ENCODE measurements at regions not wholly inside any gene's neighbourhood (a gene's known extent, or its start where the extent isn't known, plus 50 kb on each side); places are given as distances from the start of the nearest gene placed in this dataset.

- TF ChIP-seq ZNF645 (tag by site-specific recombination; IDR thresholded peaks at IDR 0.05) (no peak), ZIC2 (tag by site-specific recombination; IDR thresholded peaks at IDR 0.05) (no peak), IKZF3 (tag by site-specific recombination; IDR thresholded peaks at IDR 0.05) (no peak), ZSCAN16 (tag by site-specific recombination; IDR thresholded peaks at IDR 0.05) (no peak), ZNF121 (tag by site-specific recombination; IDR thresholded peaks at IDR 0.05) (no peak), ZNF335 (tag by site-specific recombination; conservative IDR thresholded peaks at IDR 0.05) (no peak), ZNF366 (tag by site-specific recombination; conservative IDR thresholded peaks at IDR 0.05) (no peak), ZNF530 (tag by site-specific recombination; IDR thresholded peaks at IDR 0.05; ENCODE audit: low read depth) (no peak), ZNF560 (tag by site-specific recombination; IDR thresholded peaks at IDR 0.05; ENCODE audit: borderline replicate concordance) (no peak), ZNF596 (tag by site-specific recombination; IDR thresholded peaks at IDR 0.05) (no peak), ZNF677 (tag by site-specific recombination; IDR thresholded peaks at IDR 0.05) (no peak), ZNF157 (tag by site-specific recombination; IDR thresholded peaks at IDR 0.05) (no peak), KLF17 (tag by site-specific recombination; IDR thresholded peaks at IDR 0.05) (no peak), MZF1 (tag by site-specific recombination; IDR thresholded peaks at IDR 0.05; ENCODE audit: borderline replicate concordance) (no peak)
- no peaks in the 10 kb centered on the region for H3K4me1 ChIP-seq (ENCODE audit: control insufficient read depth, insufficient read depth, low read length)
- ChIA-PET CTCF (no interaction called here), POLR2A (no interaction called here)
- no peak overlapping the region for H3K4me3 ChIP-seq (ENCODE audit: low read depth, low read length)
- H3K27ac ChIP-seq (ENCODE audit: extremely low read depth, low read depth, low read length): no peak overlapping the region
- H3K9me3 ChIP-seq (ENCODE audit: control insufficient read depth, insufficient read depth, low read depth, low read length): no peaks in the 10 kb centered on the region
- no peaks in the 10 kb centered on the region for H3K36me3 ChIP-seq (ENCODE audit: control insufficient read depth in 2 of 2, insufficient read depth in 1 of 2, low read length in 2 of 2)
These were observed 163.3 kb upstream of the PRKCQ start for GRCh38 chr10:6743291-6743849.

GRCh38 chr10:6741541-6741941, 161.5 kb upstream of the PRKCQ start:
- ChIA-PET CTCF (interaction anchor here (1.0 kb wide), 1 partner anchor 36 kb away, joined by 3 read pairs; no protein-coding TSS in a partner anchor), POLR2A (no interaction called here)
- no peak for TF ChIP-seq ZNF132 (tag by site-specific recombination; IDR thresholded peaks at IDR 0.05; ENCODE audit: borderline replicate concordance)
- TF ChIP-seq ZNF423 (tag by site-specific recombination; IDR thresholded peaks at IDR 0.05): no peak
- TF ChIP-seq ZFHX2 (tag by site-specific recombination; conservative IDR thresholded peaks at IDR 0.05): no peak
- TF ChIP-seq ZNF596 (tag by site-specific recombination; IDR thresholded peaks at IDR 0.05): no peak
- TF ChIP-seq ZNF792 (tag by site-specific recombination; IDR thresholded peaks at IDR 0.05): no peak
- TF ChIP-seq ZNF449 (tag by site-specific recombination; IDR thresholded peaks at IDR 0.05): no peak
- TF ChIP-seq ZNF341 (tag by site-specific recombination; IDR thresholded peaks at IDR 0.05; ENCODE audit: low read depth): no peak
- no peak for TF ChIP-seq ZNF555 (tag by site-specific recombination; conservative IDR thresholded peaks at IDR 0.05)
- no peak for TF ChIP-seq ZNF211 (tag by site-specific recombination; IDR thresholded peaks at IDR 0.05; ENCODE audit: low read depth)
- no peak for TF ChIP-seq ZNF114 (tag by site-specific recombination; IDR thresholded peaks at IDR 0.05)
- TF ChIP-seq ZNF585B (tag by site-specific recombination; IDR thresholded peaks at IDR 0.05): no peak
- TF ChIP-seq PRDM6 (tag by site-specific recombination; IDR thresholded peaks at IDR 0.05): no peak
- Histone ChIP-seq H3K36me3 (ENCODE audit: control insufficient read depth in 2 of 2, insufficient read depth in 1 of 2, low read length in 2 of 2) (no peaks in the 10 kb centered on the region), H3K4me1 (ENCODE audit: control insufficient read depth, insufficient read depth, low read length) (no peaks in the 10 kb centered on the region), H3K4me3 (ENCODE audit: low read depth, low read length) (no peak overlapping the region), H3K9me3 (ENCODE audit: control insufficient read depth, insufficient read depth, low read depth, low read length) (no peaks in the 10 kb centered on the region), H3K27ac (ENCODE audit: extremely low read depth, low read depth, low read length) (no peak overlapping the region)

Data from HEK293 (cell line).